Astrocyte of the spinal cord (primary cell): ENCODE measurements at regions not wholly inside any gene's neighbourhood (a gene's known extent, or its start where the extent isn't known, plus 50 kb on each side); places are given as distances from the start of the nearest gene placed in this dataset.

Source experiments
- DNase-seq: peaks from one replicate; pipeline ENCODE4 v3.0.0; 2011; ENCODE audit warnings: low read depth, low spot score
- H3K4me3 ChIP-seq: 2 replicates; pipeline ENCODE4 v1.5.1; 2011; ENCODE audit warnings: low read depth, mild to moderate bottlenecking, low read length, moderate library complexity
- CTCF ChIP-seq: IDR thresholded peaks from 2 replicates; pipeline ENCODE4 v1.5.1; 2012; ENCODE audit warnings: low read depth, mild to moderate bottlenecking, low read length, inconsistent platforms
- in situ Hi-C: cut with HindIII; loops from 2 replicates; pipeline ENCODE4 v1.10.0; 2017; ENCODE audit warnings: low sequenced_read_pairs

GRCh38 chr2:239570216-239570925, 169.6 kb upstream of the HDAC4 start:
- in situ Hi-C loops, result no loop called here
- no peak for DNase-seq
- no peak for TF ChIP-seq CTCF
- no peak overlapping the region for H3K4me3 ChIP-seq

GRCh38 chr2:239569401-239570090, 168.7 kb upstream of the HDAC4 start:
- H3K4me3 ChIP-seq, result no peak overlapping the region
- TF ChIP-seq CTCF, result no peak
- no peak for DNase-seq
- in situ Hi-C loops, result no loop called here

- no peak overlapping the region for H3K4me3 ChIP-seq
- no peak for TF ChIP-seq CTCF
- no peak for DNase-seq
- in situ Hi-C loops, result no loop called here
Observed at GRCh38 chr2:239568601-239569000, 167.8 kb upstream of the HDAC4 start.

GRCh38 chr2:239567786-239568185, 167.0 kb upstream of the HDAC4 start:
- H3K4me3 ChIP-seq, result no peak overlapping the region
- no peak for DNase-seq
- in situ Hi-C loops, result no loop called here
- no peak for TF ChIP-seq CTCF

- DNase-seq, result no peak
- H3K4me3 ChIP-seq, result no peak overlapping the region
- no peak for TF ChIP-seq CTCF
- in situ Hi-C loops, result no loop called here
Observed at GRCh38 chr2:239566995-239567568, 166.3 kb upstream of the HDAC4 start.

GRCh38 chr2:239566162-239566994, 165.6 kb upstream of the HDAC4 start:
- no peak overlapping the region for H3K4me3 ChIP-seq
- TF ChIP-seq CTCF, result no peak
- in situ Hi-C loops, result no loop called here
- DNase-seq, result no peak
